Coronary artery (tissue), 2 donors: ENCODE measurements at regions not wholly inside any gene's neighbourhood (a gene's known extent, or its start where the extent isn't known, plus 50 kb on each side); places are given as distances from the start of the nearest gene placed in this dataset.

Experiments used
- DNase-seq: peaks from one replicate; pipeline ENCODE4 v3.0.0-alpha.2; 2017; ENCODE audit warnings: low spot score
- H3K27ac ChIP-seq, 2 donors: fragments of 200-600 bp; sonication (generic); one replicate each; pipeline ENCODE4 v1.5.1; 2016 to 2019
- H3K4me3 ChIP-seq: fragments of 200-600 bp; sonication (generic); 2 replicates; pipeline ENCODE4 v1.5.1; 2016; ENCODE audit warnings: mild to moderate bottlenecking, moderate library complexity
- TF ChIP-seq, protein P1 (sequence below): fragments of 200-600 bp; sonication (generic); IDR thresholded peaks from one replicate; pipeline ENCODE4 v1.5.1; 2019; ENCODE audit warnings: antibody characterized with exemption

DNA sequence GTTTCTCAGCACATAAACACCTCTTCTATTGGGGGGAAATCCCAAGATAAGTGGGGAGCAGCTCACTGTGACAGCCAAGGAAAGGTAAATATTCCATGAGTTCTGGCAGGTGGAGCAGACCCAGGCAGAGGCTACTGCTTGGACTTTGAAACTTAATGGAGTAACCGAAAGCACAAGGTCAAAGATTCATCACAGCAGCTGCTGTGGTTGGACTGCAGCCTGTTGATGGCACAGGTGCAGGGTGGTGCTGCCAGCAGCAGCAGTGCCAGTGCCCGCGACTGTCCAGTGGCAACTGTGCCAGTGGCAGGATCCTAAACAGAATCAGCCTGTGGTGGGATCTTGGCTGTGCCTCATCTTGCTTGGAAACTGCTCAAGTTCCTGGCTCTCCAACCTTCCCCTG lies 81.4 kb upstream of the ARID2 start:
- TF ChIP-seq, protein P1, sequence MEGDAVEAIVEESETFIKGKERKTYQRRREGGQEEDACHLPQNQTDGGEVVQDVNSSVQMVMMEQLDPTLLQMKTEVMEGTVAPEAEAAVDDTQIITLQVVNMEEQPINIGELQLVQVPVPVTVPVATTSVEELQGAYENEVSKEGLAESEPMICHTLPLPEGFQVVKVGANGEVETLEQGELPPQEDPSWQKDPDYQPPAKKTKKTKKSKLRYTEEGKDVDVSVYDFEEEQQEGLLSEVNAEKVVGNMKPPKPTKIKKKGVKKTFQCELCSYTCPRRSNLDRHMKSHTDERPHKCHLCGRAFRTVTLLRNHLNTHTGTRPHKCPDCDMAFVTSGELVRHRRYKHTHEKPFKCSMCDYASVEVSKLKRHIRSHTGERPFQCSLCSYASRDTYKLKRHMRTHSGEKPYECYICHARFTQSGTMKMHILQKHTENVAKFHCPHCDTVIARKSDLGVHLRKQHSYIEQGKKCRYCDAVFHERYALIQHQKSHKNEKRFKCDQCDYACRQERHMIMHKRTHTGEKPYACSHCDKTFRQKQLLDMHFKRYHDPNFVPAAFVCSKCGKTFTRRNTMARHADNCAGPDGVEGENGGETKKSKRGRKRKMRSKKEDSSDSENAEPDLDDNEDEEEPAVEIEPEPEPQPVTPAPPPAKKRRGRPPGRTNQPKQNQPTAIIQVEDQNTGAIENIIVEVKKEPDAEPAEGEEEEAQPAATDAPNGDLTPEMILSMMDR: no peak

DNA sequence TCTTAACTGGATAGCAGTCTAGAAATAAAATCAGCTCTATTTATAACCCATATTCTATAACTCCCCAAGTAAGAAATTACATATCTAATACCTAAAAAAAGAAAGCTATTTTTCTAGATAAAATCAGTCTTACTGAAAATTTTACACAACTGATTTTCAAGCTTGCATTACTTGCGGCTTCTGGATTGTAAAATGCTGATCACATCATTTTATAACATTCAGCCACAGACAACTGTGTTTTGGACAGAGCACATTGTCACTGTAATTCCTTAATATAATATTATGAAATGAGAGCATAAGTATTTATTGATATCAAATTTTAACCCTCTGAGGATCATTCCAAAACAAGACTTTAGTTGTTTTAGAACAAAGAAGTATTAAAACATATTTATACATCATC lies 78.5 kb upstream of the ARID2 start:
- no peak overlapping the region for H3K4me3 ChIP-seq
- no peak for DNase-seq
- TF ChIP-seq, protein P1: no peak
- H3K27ac ChIP-seq: no peak overlapping the region

More for the DNA sequence above, 81.4 kb upstream of the ARID2 start:
- H3K27ac ChIP-seq: no peak overlapping the region
- DNase-seq: no peak
- H3K4me3 ChIP-seq: no peak overlapping the region

DNA sequence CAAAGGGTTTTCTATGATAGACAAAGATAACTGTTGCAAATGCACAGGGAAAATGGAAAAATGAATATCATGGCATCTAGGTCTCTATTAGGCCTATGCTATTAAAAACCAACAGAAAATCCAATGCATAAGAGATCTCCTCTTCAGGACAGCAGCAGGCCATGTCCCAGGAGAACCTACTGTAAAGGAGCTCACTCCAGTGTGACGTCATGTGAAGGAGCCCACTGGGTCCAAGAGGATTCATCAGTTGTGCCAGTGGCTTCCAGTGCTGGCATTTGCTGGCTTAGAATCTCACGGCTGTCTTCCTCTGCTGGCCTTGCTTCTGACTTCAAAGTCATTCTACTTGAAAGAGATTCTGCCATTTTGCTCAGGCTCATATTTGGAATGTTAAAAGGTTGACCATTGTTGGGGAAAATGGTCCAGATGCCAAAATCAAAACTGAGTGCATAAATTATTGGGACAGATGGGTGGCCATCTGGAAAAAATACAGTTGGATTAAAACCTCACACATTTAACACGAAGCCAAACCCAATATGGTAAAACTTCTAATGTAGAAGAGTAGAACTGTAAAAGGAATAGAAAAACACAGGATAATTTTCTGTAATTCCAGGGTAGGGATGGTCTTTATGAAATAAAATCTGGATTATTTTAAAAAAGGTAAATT lies 75.4 kb upstream of the ARID2 start:
- no peak for DNase-seq
- H3K27ac ChIP-seq: no peak overlapping the region
- H3K4me3 ChIP-seq: no peak overlapping the region
- TF ChIP-seq, protein P1: no peak

DNA sequence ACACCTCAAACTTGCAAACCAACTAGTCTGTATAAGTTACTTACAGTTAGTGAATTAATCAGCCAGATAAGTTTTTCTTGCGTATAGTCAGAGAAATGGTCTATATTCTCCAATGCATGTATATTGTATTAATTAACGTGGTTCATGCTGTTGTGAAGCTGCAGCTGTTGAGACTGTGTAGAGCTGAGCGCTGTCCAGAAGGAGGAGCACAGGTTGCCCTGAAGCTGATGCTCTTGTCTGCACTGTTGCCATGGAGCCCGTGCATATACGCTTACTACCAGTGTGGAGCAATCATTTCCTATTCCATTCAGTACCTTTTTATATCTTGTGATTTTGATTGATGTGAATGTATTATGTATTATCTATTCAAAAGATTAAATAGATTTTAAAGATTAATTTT lies 74.3 kb upstream of the ARID2 start:
- TF ChIP-seq, protein P1: no peak
- no peak for DNase-seq
- Histone ChIP-seq H3K27ac (no peak overlapping the region), H3K4me3 (no peak overlapping the region)

DNA sequence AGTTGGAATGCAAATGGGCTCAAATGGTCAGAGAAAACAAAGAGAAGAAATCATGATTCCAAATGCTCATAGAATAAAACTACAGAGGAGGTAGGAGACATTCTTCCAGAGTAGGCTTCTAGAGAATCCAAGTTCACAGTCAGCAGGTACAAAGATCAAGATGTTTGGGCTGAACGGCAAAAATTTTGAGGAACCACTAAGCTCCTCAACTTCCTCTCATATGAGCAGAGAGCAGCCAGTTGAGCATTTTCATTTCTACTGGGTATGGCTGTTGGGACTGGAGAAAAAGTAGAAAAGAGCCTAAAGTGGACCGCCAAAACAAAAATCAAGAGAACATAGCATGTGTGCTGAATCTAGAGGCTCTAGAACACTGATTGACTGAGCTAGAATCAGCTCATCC lies 73.8 kb upstream of the ARID2 start:
- no peak overlapping the region for H3K27ac ChIP-seq
- no peak for DNase-seq
- TF ChIP-seq, protein P1: no peak
- H3K4me3 ChIP-seq: no peak overlapping the region

DNA sequence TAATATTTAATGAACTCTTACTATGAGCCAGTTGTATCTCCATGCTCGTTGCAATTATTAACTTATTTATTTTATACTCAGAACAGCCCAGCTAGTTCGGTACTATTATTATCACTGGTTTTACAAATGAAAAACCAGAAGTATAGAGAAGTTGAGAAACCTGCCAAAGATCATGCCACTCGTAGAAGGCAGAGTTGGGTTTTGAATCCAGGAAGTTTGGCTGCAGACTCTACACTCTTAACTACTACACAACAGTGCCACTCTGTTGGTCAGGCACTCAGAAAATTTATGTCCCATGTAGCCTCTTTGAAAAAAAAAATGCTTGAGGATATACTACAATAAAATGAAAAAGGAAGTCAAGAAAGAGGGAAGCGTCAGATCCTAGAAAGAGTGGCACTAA lies 71.5 kb upstream of the ARID2 start:
- no peak for DNase-seq
- no peak overlapping the region for H3K4me3 ChIP-seq
- H3K27ac ChIP-seq: no peak overlapping the region
- TF ChIP-seq, protein P1: no peak

DNA sequence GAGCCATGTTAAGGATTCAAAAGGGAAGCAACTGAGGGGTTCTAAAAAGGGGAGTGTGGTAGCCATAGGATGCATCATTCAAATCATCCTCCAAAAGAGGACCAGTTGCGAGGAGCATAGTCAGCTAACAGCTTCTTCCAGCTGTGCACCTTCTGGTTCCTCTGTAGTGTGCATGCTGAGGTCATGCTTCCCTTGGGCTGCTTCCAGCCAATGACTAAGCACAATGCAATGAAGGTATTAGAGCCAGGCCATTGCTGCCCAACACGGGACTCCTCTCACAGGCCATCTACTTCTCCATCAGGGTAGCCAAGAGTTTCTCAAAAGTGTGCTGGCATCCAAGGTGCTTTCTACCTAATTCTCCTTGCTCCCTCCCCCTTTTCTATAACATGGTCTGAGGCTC lies 69.2 kb upstream of the ARID2 start:
- Histone ChIP-seq H3K4me3 (no peak overlapping the region), H3K27ac (no peak overlapping the region)
- TF ChIP-seq, protein P1: no peak
- DNase-seq: no peak
